ENCODE measurements at regions not wholly inside any gene's neighbourhood (a gene's known extent, or its start where the extent isn't known, plus 50 kb on each side); places are given as distances from the start of the nearest gene placed in this dataset.

DNA sequence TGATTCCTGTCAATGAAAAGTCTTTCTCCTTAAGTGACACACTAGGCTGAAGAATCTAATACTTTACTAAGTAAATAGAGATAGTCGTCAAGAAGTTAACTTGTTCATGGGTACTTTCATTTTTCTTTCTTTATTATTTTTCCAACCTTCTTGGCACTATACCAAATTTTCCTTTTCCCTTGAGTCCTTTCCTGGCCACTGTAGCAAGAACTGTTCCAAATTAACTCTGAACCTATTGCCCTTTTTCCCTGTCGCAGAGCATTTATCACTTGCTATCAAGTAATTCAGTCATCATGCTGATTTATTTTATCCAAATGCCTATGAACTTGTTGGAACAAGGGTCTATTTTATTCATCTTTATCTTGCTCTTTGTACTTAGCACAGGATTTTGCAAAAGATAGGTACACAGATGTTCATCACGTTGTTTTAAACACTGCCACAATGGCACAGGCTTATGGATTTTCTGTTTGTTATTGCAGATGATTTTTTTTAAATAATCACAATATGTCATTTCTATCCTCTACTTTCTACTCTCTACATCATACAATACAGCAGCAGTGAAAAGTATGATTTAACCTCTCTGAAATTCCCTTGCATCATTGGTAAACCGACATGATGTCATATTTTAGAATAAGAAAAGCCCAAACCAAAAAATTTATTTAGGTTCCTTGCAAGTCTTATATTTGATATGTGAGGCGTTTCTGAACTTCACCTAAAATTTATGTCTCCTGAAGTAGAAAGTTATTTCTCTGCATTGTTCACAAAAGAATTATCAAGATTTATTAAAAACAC, 2352.3 kb downstream of the PCDH7 start:
- Histone ChIP-seq H3K27ac (ENCODE audit: low read depth, low read length, severe bottlenecking) (no peak overlapping the region), H3K9me3 (ENCODE audit: control insufficient read depth, low read length) (peaks cover 13% of the 10 kb centered on the region), H3K4me3 (ENCODE audit: extremely low read depth, insufficient read depth, low read length, poor library complexity, severe bottlenecking) (no peak overlapping the region), H3K36me3 (ENCODE audit: control insufficient read depth, insufficient read depth, low read length) (no peaks in the 10 kb centered on the region), H3K4me1 (ENCODE audit: control insufficient read depth, insufficient read depth, low read length, poor library complexity, severe bottlenecking) (peaks cover 11% of the 10 kb centered on the region)
- WGBS, 2 experiments (ENCODE audit: insufficient coverage in 2 of 2) = 86 to 100% methylated on average over 1 to 2 of the region's 5 CpGs

DNA sequence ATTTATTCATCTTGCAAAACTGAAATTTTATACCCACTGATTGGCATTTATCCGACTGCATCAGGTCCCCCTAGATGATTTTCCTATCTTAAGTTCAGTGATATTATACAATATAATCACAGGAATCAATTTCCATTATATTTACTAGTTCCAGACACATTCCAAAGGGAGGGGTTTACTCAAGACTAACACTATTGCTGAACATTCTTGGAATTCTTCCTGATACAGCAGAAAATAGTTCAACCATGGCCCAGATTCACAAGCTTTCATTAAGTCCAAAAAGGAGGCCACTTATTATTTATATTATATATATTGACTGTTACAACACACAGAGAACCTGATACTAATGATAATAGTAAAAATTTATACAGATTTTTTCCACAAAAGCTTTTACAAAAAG, 2353.6 kb downstream of the PCDH7 start:
- Histone ChIP-seq H3K9me3 (ENCODE audit: control insufficient read depth, low read length) (peaks cover 13% of the 10 kb centered on the region), H3K27ac (ENCODE audit: low read depth, low read length, severe bottlenecking) (no peak overlapping the region), H3K4me3 (ENCODE audit: extremely low read depth, insufficient read depth, low read length, poor library complexity, severe bottlenecking) (no peak overlapping the region), H3K4me1 (ENCODE audit: control insufficient read depth, insufficient read depth, low read length, poor library complexity, severe bottlenecking) (peaks cover 11% of the 10 kb centered on the region), H3K36me3 (ENCODE audit: control insufficient read depth, insufficient read depth, low read length) (no peaks in the 10 kb centered on the region)
- no CpG with 5 or more reads among the region's 1 CpG for WGBS, 2 experiments (ENCODE audit: insufficient coverage in 2 of 2)

GRCh38 chr4:33078145-33078544, 2358.0 kb downstream of the PCDH7 start:
- no peak overlapping the region for H3K27ac ChIP-seq (ENCODE audit: low read depth, low read length, severe bottlenecking)
- no peaks in the 10 kb centered on the region for H3K9me3 ChIP-seq (ENCODE audit: control insufficient read depth, low read length)
- WGBS, 2 experiments (ENCODE audit: insufficient coverage in 2 of 2) = 82 to 87% methylated on average over 2 of the region's 2 CpGs
- H3K4me3 ChIP-seq (ENCODE audit: extremely low read depth, insufficient read depth, low read length, poor library complexity, severe bottlenecking) = no peak overlapping the region
- H3K36me3 ChIP-seq (ENCODE audit: control insufficient read depth, insufficient read depth, low read length) = no peaks in the 10 kb centered on the region
- H3K4me1 ChIP-seq (ENCODE audit: control insufficient read depth, insufficient read depth, low read length, poor library complexity, severe bottlenecking) = peaks cover 6% of the 10 kb centered on the region

- Histone ChIP-seq H3K9me3 (ENCODE audit: control insufficient read depth, low read length) (no peaks in the 10 kb centered on the region), H3K4me3 (ENCODE audit: extremely low read depth, insufficient read depth, low read length, poor library complexity, severe bottlenecking) (no peak overlapping the region), H3K4me1 (ENCODE audit: control insufficient read depth, insufficient read depth, low read length, poor library complexity, severe bottlenecking) (no peaks in the 10 kb centered on the region), H3K27ac (ENCODE audit: low read depth, low read length, severe bottlenecking) (no peak overlapping the region), H3K36me3 (ENCODE audit: control insufficient read depth, insufficient read depth, low read length) (no peaks in the 10 kb centered on the region)
- 100% methylated on average over 2 of the region's 2 CpGs for WGBS, 2 experiments (ENCODE audit: insufficient coverage in 2 of 2)
Measured at GRCh38 chr4:33080275-33080674, 2360.1 kb downstream of the PCDH7 start.

DNA sequence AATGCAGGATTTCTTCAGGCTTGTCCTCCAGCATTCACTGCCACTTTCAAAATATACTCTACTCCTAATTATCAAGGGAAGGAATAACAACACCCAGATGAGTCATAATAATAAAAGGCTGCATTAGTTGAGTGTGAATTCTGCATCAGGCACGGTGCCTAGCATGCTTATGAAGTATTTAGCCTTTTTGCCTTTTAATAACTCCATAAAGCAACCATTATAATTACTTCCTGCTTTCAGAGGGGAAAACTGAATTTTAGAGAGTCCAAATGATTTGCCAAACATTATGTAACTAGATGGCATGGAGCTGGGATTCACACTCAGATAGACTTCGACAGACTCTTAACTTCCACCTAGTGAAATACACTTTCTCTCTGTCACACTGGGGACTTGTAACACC, 2365.5 kb downstream of the PCDH7 start:
- Histone ChIP-seq H3K27ac (ENCODE audit: low read depth, low read length, severe bottlenecking) (no peak overlapping the region), H3K9me3 (ENCODE audit: control insufficient read depth, low read length) (no peaks in the 10 kb centered on the region), H3K36me3 (ENCODE audit: control insufficient read depth, insufficient read depth, low read length) (no peaks in the 10 kb centered on the region), H3K4me1 (ENCODE audit: control insufficient read depth, insufficient read depth, low read length, poor library complexity, severe bottlenecking) (no peaks in the 10 kb centered on the region), H3K4me3 (ENCODE audit: extremely low read depth, insufficient read depth, low read length, poor library complexity, severe bottlenecking) (no peak overlapping the region)
- 80 to 100% methylated on average over 1 of the region's 2 CpGs for WGBS, 2 experiments (ENCODE audit: insufficient coverage in 2 of 2)

DNA sequence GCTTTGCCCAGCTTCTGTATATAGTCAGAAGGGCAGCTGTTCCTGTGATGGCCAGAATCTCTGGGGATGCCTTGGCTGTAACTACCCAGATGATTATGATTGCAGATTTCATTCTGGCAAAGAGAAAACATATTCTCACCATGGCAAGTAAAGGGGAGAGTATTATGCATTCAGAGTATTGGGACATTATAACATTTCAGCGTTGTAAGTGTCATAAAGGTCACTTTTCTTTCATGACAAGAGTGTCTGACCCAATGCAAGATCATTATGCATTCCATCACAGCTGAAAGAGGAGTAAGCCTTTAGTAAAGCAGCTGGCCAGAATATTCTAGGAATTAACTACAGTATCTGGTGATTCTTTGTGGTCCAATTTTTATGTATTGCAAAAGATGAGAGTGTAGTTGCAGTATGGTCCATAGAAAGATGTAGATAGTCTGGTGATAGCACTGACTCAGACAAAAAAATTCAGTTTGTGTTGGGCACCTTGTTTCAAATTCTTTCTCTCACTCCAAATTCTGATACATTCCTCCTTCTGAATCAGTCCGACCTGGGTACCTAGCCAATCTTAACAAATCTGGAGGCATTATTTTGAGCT, 2366.3 kb downstream of the PCDH7 start:
- 75 to 80% methylated on average over 1 to 2 of the region's 2 CpGs for WGBS, 2 experiments (ENCODE audit: insufficient coverage in 2 of 2)
- Histone ChIP-seq H3K4me1 (ENCODE audit: control insufficient read depth, insufficient read depth, low read length, poor library complexity, severe bottlenecking) (no peaks in the 10 kb centered on the region), H3K36me3 (ENCODE audit: control insufficient read depth, insufficient read depth, low read length) (no peaks in the 10 kb centered on the region), H3K9me3 (ENCODE audit: control insufficient read depth, low read length) (no peaks in the 10 kb centered on the region), H3K4me3 (ENCODE audit: extremely low read depth, insufficient read depth, low read length, poor library complexity, severe bottlenecking) (no peak overlapping the region), H3K27ac (ENCODE audit: low read depth, low read length, severe bottlenecking) (no peak overlapping the region)

- no peak overlapping the region for H3K4me3 ChIP-seq (ENCODE audit: extremely low read depth, insufficient read depth, low read length, poor library complexity, severe bottlenecking)
- H3K4me1 ChIP-seq (ENCODE audit: control insufficient read depth, insufficient read depth, low read length, poor library complexity, severe bottlenecking) = no peaks in the 10 kb centered on the region
- no peaks in the 10 kb centered on the region for H3K36me3 ChIP-seq (ENCODE audit: control insufficient read depth, insufficient read depth, low read length)
- no peak overlapping the region for H3K27ac ChIP-seq (ENCODE audit: low read depth, low read length, severe bottlenecking)
- no peaks in the 10 kb centered on the region for H3K9me3 ChIP-seq (ENCODE audit: control insufficient read depth, low read length)
- no CpG with 5 or more reads among the region's 2 CpGs for WGBS, 2 experiments (ENCODE audit: insufficient coverage in 2 of 2)
Measured at GRCh38 chr4:33088713-33089112, 2368.5 kb downstream of the PCDH7 start.

DNA sequence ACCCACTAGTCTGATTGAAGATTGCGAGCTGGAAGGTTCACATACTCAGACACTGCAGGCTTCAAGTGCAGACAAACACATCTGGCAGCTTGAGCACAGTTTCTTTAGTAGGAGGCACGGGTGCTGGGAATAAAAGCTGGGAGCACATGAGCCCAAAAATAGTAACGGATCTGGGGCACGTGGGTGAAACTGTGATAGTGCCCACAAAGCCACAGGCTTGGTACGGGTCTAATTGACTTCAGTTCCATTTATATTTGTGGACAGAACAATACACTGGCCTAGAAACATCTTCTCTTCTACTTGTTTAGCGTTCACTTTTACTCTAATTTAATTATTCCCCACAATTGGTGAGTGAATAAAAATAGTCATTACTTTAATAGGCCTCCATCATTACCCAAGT, 2370.7 kb downstream of the PCDH7 start:
- Histone ChIP-seq H3K4me1 (ENCODE audit: control insufficient read depth, insufficient read depth, low read length, poor library complexity, severe bottlenecking) (no peaks in the 10 kb centered on the region), H3K36me3 (ENCODE audit: control insufficient read depth, insufficient read depth, low read length) (no peaks in the 10 kb centered on the region), H3K4me3 (ENCODE audit: extremely low read depth, insufficient read depth, low read length, poor library complexity, severe bottlenecking) (no peak overlapping the region), H3K9me3 (ENCODE audit: control insufficient read depth, low read length) (no peaks in the 10 kb centered on the region), H3K27ac (ENCODE audit: low read depth, low read length, severe bottlenecking) (no peak overlapping the region)
- WGBS, 2 experiments (ENCODE audit: insufficient coverage in 2 of 2) = 92 to 95% methylated on average over 5 of the region's 6 CpGs

GRCh38 chr4:33091961-33092360, 2371.8 kb downstream of the PCDH7 start:
- no peaks in the 10 kb centered on the region for H3K4me1 ChIP-seq (ENCODE audit: control insufficient read depth, insufficient read depth, low read length, poor library complexity, severe bottlenecking)
- H3K27ac ChIP-seq (ENCODE audit: low read depth, low read length, severe bottlenecking) = no peak overlapping the region
- no peaks in the 10 kb centered on the region for H3K36me3 ChIP-seq (ENCODE audit: control insufficient read depth, insufficient read depth, low read length)
- no peaks in the 10 kb centered on the region for H3K9me3 ChIP-seq (ENCODE audit: control insufficient read depth, low read length)
- 71 to 100% methylated on average over 1 of the region's 3 CpGs for WGBS, 2 experiments (ENCODE audit: insufficient coverage in 2 of 2)
- H3K4me3 ChIP-seq (ENCODE audit: extremely low read depth, insufficient read depth, low read length, poor library complexity, severe bottlenecking) = no peak overlapping the region

- 74 to 78% methylated on average over 3 of the region's 3 CpGs for WGBS, 2 experiments (ENCODE audit: insufficient coverage in 2 of 2)
- H3K4me1 ChIP-seq (ENCODE audit: control insufficient read depth, insufficient read depth, low read length, poor library complexity, severe bottlenecking) = no peaks in the 10 kb centered on the region
- H3K4me3 ChIP-seq (ENCODE audit: extremely low read depth, insufficient read depth, low read length, poor library complexity, severe bottlenecking) = no peak overlapping the region
- H3K27ac ChIP-seq (ENCODE audit: low read depth, low read length, severe bottlenecking) = no peak overlapping the region
- H3K36me3 ChIP-seq (ENCODE audit: control insufficient read depth, insufficient read depth, low read length) = no peaks in the 10 kb centered on the region
- H3K9me3 ChIP-seq (ENCODE audit: control insufficient read depth, low read length) = no peaks in the 10 kb centered on the region
Measured at GRCh38 chr4:33104273-33104672, 2384.1 kb downstream of the PCDH7 start.

DNA sequence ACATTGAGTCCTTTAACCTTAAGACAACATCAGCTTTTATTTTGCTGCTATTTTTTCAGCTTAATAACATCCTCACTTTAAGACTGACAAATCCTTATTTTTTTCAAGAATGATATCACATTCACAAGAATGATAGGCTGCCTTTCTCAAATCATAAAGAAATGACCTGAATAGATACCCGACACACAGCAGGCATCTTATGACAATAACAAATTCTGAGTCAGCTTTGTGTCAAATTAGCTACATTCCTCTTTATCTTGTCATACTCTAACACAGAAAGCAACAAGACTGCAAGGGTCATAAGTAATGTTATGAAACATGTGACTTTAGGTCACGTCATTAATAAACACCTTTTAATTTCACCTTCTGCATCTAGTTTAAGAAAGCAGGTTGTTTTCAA, 2387.6 kb downstream of the PCDH7 start:
- Histone ChIP-seq H3K36me3 (ENCODE audit: control insufficient read depth, insufficient read depth, low read length) (no peaks in the 10 kb centered on the region), H3K4me1 (ENCODE audit: control insufficient read depth, insufficient read depth, low read length, poor library complexity, severe bottlenecking) (no peaks in the 10 kb centered on the region), H3K9me3 (ENCODE audit: control insufficient read depth, low read length) (no peaks in the 10 kb centered on the region), H3K4me3 (ENCODE audit: extremely low read depth, insufficient read depth, low read length, poor library complexity, severe bottlenecking) (no peak overlapping the region), H3K27ac (ENCODE audit: low read depth, low read length, severe bottlenecking) (no peak overlapping the region)
- 80% methylated on average over 1 of the region's 2 CpGs; no CpG with 5 or more reads in 1 of the 2 experiments for WGBS, 2 experiments (ENCODE audit: insufficient coverage in 2 of 2)

Data from mesodermal cell (in vitro differentiated cells).